ENCODE measurements at regions not wholly inside any gene's neighbourhood (a gene's known extent, or its start where the extent isn't known, plus 50 kb on each side); places are given as distances from the start of the nearest gene placed in this dataset.
"Not testable (repeated sequence)": the region's sequence is repeated elsewhere in the genome, so short reads cannot be mapped to it uniquely, and the experiment has no call there.

- Histone ChIP-seq H3K4me3 (ENCODE audit: low read length) (no peak overlapping the region), H3K4me1 (ENCODE audit: control insufficient read depth, low read length) (no peaks in the 10 kb centered on the region), H3K27me3 (ENCODE audit: control insufficient read depth, low read length) (no peaks in the 10 kb centered on the region), H3K9me3 (ENCODE audit: control insufficient read depth, insufficient read depth, low read length) (no peaks in the 10 kb centered on the region), H3K4me2 (ENCODE audit: low read length) (no peak overlapping the region), H3K79me2 (ENCODE audit: control insufficient read depth, low read length) (no peaks in the 10 kb centered on the region), H3K36me3 (ENCODE audit: control insufficient read depth, low read length) (no peaks in the 10 kb centered on the region), H3K27ac (ENCODE audit: low read depth, low read length) (no peak overlapping the region), H4K20me1 (ENCODE audit: control insufficient read depth, insufficient read depth, low read depth, low read length) (no peaks in the 10 kb centered on the region), H3K9me2 (replicated peaks; ENCODE audit: control insufficient read depth, low read length) (no peaks in the 10 kb centered on the region), H3F3A (ENCODE audit: control insufficient read depth, insufficient read depth) (no peaks in the 10 kb centered on the region)
- TF ChIP-seq EZH2phosphoT487 (IDR thresholded peaks at IDR 0.05; ENCODE audit: borderline replicate concordance, low read length) (no peak), CTCF (IDR thresholded peaks at IDR 0.05; ENCODE audit: low read depth, low read length, poor library complexity, severe bottlenecking) (no peak)
These were observed 133.1 kb upstream of the FAM174A start for GRCh38 chr5:100402071-100402470.

- no peaks in the 10 kb centered on the region for H3K9me2 ChIP-seq (replicated peaks; ENCODE audit: control insufficient read depth, low read length)
- H3K9me3 ChIP-seq (ENCODE audit: control insufficient read depth, insufficient read depth, low read length) = no peaks in the 10 kb centered on the region
- no peaks in the 10 kb centered on the region for H3F3A ChIP-seq (ENCODE audit: control insufficient read depth, insufficient read depth)
- no peaks in the 10 kb centered on the region for H3K4me1 ChIP-seq (ENCODE audit: control insufficient read depth, low read length)
- H3K4me2 ChIP-seq (ENCODE audit: low read length) = no peak overlapping the region
- no peaks in the 10 kb centered on the region for H3K36me3 ChIP-seq (ENCODE audit: control insufficient read depth, low read length)
- no peaks in the 10 kb centered on the region for H4K20me1 ChIP-seq (ENCODE audit: control insufficient read depth, insufficient read depth, low read depth, low read length)
- H3K27ac ChIP-seq (ENCODE audit: low read depth, low read length) = no peak overlapping the region
- no peak overlapping the region for H3K4me3 ChIP-seq (ENCODE audit: low read length)
- no peaks in the 10 kb centered on the region for H3K79me2 ChIP-seq (ENCODE audit: control insufficient read depth, low read length)
- TF ChIP-seq EZH2phosphoT487 (IDR thresholded peaks at IDR 0.05; ENCODE audit: borderline replicate concordance, low read length) (no peak), CTCF (IDR thresholded peaks at IDR 0.05; ENCODE audit: low read depth, low read length, poor library complexity, severe bottlenecking) (no peak)
- H3K27me3 ChIP-seq (ENCODE audit: control insufficient read depth, low read length) = no peaks in the 10 kb centered on the region
These were observed 134.0 kb upstream of the FAM174A start for GRCh38 chr5:100401149-100401548.

GRCh38 chr5:100398815-100399214 lies 136.4 kb upstream of the FAM174A start:
- not testable (repeated sequence) for H3K9me3 ChIP-seq (ENCODE audit: control insufficient read depth, insufficient read depth, low read length); H3K27ac ChIP-seq (ENCODE audit: low read depth, low read length); H3K4me3 ChIP-seq (ENCODE audit: low read length); H3F3A ChIP-seq (ENCODE audit: control insufficient read depth, insufficient read depth); H3K4me1 ChIP-seq (ENCODE audit: control insufficient read depth, low read length); H3K27me3 ChIP-seq (ENCODE audit: control insufficient read depth, low read length); H3K36me3 ChIP-seq (ENCODE audit: control insufficient read depth, low read length); H4K20me1 ChIP-seq (ENCODE audit: control insufficient read depth, insufficient read depth, low read depth, low read length); H3K4me2 ChIP-seq (ENCODE audit: low read length); H3K9me2 ChIP-seq (replicated peaks; ENCODE audit: control insufficient read depth, low read length); H3K79me2 ChIP-seq (ENCODE audit: control insufficient read depth, low read length)

GRCh38 chr5:100379254-100379858 lies 155.8 kb upstream of the FAM174A start:
- H3K4me1 ChIP-seq (ENCODE audit: control insufficient read depth, low read length); H3F3A ChIP-seq (ENCODE audit: control insufficient read depth, insufficient read depth); H3K36me3 ChIP-seq (ENCODE audit: control insufficient read depth, low read length); H3K4me2 ChIP-seq (ENCODE audit: low read length); H4K20me1 ChIP-seq (ENCODE audit: control insufficient read depth, insufficient read depth, low read depth, low read length); H3K27ac ChIP-seq (ENCODE audit: low read depth, low read length); H3K27me3 ChIP-seq (ENCODE audit: control insufficient read depth, low read length); H3K9me3 ChIP-seq (ENCODE audit: control insufficient read depth, insufficient read depth, low read length); H3K79me2 ChIP-seq (ENCODE audit: control insufficient read depth, low read length); H3K4me3 ChIP-seq (ENCODE audit: low read length); H3K9me2 ChIP-seq (replicated peaks; ENCODE audit: control insufficient read depth, low read length): not testable (repeated sequence)

- H3K4me3 ChIP-seq (ENCODE audit: low read length); H4K20me1 ChIP-seq (ENCODE audit: control insufficient read depth, insufficient read depth, low read depth, low read length); H3K9me2 ChIP-seq (replicated peaks; ENCODE audit: control insufficient read depth, low read length); H3K9me3 ChIP-seq (ENCODE audit: control insufficient read depth, insufficient read depth, low read length); H3K4me2 ChIP-seq (ENCODE audit: low read length); H3K4me1 ChIP-seq (ENCODE audit: control insufficient read depth, low read length); H3K27me3 ChIP-seq (ENCODE audit: control insufficient read depth, low read length); H3K27ac ChIP-seq (ENCODE audit: low read depth, low read length); H3K79me2 ChIP-seq (ENCODE audit: control insufficient read depth, low read length); H3K36me3 ChIP-seq (ENCODE audit: control insufficient read depth, low read length); H3F3A ChIP-seq (ENCODE audit: control insufficient read depth, insufficient read depth): not testable (repeated sequence)
These were observed 170.3 kb upstream of the FAM174A start for GRCh38 chr5:100364757-100365478.

- not testable (repeated sequence) for H3K4me1 ChIP-seq (ENCODE audit: control insufficient read depth, low read length); H3K4me2 ChIP-seq (ENCODE audit: low read length); H3K27ac ChIP-seq (ENCODE audit: low read depth, low read length); H3K4me3 ChIP-seq (ENCODE audit: low read length); H3K27me3 ChIP-seq (ENCODE audit: control insufficient read depth, low read length); H3K79me2 ChIP-seq (ENCODE audit: control insufficient read depth, low read length); H3K9me2 ChIP-seq (replicated peaks; ENCODE audit: control insufficient read depth, low read length); H3K9me3 ChIP-seq (ENCODE audit: control insufficient read depth, insufficient read depth, low read length); H3K36me3 ChIP-seq (ENCODE audit: control insufficient read depth, low read length); H3F3A ChIP-seq (ENCODE audit: control insufficient read depth, insufficient read depth); H4K20me1 ChIP-seq (ENCODE audit: control insufficient read depth, insufficient read depth, low read depth, low read length)
These were observed 170.8 kb upstream of the FAM174A start for GRCh38 chr5:100364343-100364742.
